Brain microvascular endothelial cell (primary cell): ENCODE measurements at regions not wholly inside any gene's neighbourhood (a gene's known extent, or its start where the extent isn't known, plus 50 kb on each side); places are given as distances from the start of the nearest gene placed in this dataset.
"Not testable (repeated sequence)": the region's sequence is repeated elsewhere in the genome, so short reads cannot be mapped to it uniquely, and the experiment has no call there.

Experiments used
- DNase-seq: peaks from one replicate; pipeline ENCODE4 v3.0.0-alpha.2; 2020
- H3K27ac ChIP-seq: fragments of 250-450 bp; sonication (Bioruptor Pico); 2 replicates; pipeline ENCODE4 v1.5.1; 2020; ENCODE audit warnings: mild to moderate bottlenecking, moderate library complexity
- H3K27me3 ChIP-seq: fragments of 250-450 bp; sonication (Bioruptor Pico); replicated peaks from 2 replicates; pipeline ENCODE4 v1.5.1; 2020; ENCODE audit warnings: mild to moderate bottlenecking
- H3K36me3 ChIP-seq: fragments of 250-450 bp; sonication (Bioruptor Pico); replicated peaks from 2 replicates; pipeline ENCODE4 v1.5.1; 2020; ENCODE audit warnings: mild to moderate bottlenecking
- H3K4me3 ChIP-seq: 2 replicates; pipeline ENCODE4 v1.5.1; 2011; ENCODE audit warnings: low read depth, mild to moderate bottlenecking, control low read depth, low read length, moderate library complexity
- in situ Hi-C: cut with HindIII; loops from 2 replicates; pipeline ENCODE4 v1.10.0; 2017; ENCODE audit warnings: low sequenced_read_pairs, low pct_ligation_motif_present
- TF ChIP-seq, protein P1 (sequence below): IDR thresholded peaks from 2 replicates; pipeline ENCODE4 v1.5.1; 2011; ENCODE audit warnings: low read depth, mild to moderate bottlenecking, moderate library complexity, low read length, control low read depth, inconsistent platforms; ENCODE audit errors: missing control alignments

DNA sequence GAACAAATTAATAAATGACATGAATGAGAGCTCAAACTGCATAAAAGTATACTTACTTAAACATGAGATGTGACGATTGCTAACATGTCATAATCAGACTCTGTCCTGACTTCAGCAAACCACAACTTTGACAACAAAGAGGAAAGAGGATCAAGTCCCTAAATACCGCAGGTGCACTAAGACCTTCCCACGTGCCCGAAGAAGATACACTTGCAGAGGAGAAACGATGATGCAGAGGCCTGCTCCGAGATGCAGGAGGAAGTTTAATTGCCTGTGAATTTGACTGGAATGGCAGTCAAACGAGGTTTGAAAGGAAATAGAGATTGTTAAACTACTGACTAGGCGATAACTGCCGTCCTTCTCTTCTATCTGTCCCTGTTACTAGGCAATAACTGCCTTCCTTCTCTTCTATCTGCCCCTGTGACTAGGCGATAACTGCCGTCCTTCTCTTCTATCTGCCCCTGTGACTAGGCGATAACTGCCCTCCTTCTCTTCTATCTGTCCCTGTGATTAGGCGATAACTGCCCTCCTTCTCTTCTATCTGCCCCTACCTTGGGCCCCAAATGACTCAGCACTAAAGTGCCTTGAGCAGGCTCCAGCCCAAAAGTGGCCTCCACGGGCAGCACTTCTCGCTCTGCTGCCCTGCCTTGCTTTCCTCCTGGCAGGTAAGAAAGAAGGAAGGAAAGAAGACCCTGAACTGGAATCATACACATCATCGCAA, 2226.0 kb upstream of the DEFB115 start:
- H3K4me3 ChIP-seq, DNase-seq, in situ Hi-C loops, H3K27ac ChIP-seq, H3K27me3 ChIP-seq, H3K36me3 ChIP-seq: not testable (repeated sequence)

DNA sequence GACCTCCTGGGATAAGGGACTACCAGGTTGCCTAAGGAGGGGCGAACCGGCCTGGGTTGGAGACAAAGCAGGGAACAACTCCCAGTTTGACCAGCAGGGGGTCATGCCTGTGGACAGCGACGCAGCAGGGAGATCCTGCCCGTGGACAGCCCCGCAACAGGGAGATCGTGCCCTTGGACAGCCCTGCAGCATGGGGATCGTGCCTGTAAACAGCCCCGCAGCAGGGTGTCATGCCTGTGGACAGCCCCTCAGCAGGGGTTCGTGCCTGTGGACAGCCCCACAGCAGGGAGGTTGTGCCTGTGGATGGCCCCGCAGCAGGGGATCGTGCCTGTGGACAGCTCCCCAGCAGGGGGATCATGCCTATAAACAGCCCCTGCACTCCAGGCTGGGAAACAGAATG, 2213.2 kb upstream of the DEFB115 start:
- in situ Hi-C loops, H3K4me3 ChIP-seq, H3K27ac ChIP-seq, H3K36me3 ChIP-seq, H3K27me3 ChIP-seq, DNase-seq: not testable (repeated sequence)

DNA sequence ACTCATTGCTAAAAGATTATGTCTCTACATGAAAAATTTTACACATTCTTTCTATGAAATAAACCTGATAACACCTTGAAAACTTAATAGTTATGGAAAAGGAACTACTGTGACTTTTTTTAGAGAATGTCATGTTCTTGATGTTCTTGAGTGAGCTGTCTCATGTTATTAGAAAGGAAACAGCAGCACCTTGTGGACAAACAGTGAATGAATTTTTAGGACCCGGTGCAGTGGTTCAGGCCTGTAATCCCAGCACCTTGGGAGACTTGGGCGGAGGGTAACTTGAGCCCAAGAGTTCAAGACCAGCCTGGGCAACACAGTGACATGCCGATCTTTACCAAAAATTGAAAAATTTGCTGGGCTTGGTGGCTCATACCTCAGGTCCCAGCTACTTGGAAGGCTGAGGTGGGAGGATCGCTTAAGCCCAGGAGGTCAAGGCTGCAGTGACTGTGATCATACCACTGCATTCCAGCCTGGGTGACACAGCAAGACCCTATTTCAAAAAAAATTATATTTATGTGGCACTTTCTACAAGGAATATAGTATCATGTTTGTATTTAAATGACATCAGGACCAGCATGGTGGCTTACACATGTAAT, 2207.4 kb upstream of the DEFB115 start:
- H3K36me3 ChIP-seq, H3K4me3 ChIP-seq, H3K27ac ChIP-seq, in situ Hi-C loops, H3K27me3 ChIP-seq: not testable (repeated sequence)
- TF ChIP-seq, protein P1, sequence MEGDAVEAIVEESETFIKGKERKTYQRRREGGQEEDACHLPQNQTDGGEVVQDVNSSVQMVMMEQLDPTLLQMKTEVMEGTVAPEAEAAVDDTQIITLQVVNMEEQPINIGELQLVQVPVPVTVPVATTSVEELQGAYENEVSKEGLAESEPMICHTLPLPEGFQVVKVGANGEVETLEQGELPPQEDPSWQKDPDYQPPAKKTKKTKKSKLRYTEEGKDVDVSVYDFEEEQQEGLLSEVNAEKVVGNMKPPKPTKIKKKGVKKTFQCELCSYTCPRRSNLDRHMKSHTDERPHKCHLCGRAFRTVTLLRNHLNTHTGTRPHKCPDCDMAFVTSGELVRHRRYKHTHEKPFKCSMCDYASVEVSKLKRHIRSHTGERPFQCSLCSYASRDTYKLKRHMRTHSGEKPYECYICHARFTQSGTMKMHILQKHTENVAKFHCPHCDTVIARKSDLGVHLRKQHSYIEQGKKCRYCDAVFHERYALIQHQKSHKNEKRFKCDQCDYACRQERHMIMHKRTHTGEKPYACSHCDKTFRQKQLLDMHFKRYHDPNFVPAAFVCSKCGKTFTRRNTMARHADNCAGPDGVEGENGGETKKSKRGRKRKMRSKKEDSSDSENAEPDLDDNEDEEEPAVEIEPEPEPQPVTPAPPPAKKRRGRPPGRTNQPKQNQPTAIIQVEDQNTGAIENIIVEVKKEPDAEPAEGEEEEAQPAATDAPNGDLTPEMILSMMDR, result peak; percentile 2
- DNase-seq, result peak; percentile 7

DNA sequence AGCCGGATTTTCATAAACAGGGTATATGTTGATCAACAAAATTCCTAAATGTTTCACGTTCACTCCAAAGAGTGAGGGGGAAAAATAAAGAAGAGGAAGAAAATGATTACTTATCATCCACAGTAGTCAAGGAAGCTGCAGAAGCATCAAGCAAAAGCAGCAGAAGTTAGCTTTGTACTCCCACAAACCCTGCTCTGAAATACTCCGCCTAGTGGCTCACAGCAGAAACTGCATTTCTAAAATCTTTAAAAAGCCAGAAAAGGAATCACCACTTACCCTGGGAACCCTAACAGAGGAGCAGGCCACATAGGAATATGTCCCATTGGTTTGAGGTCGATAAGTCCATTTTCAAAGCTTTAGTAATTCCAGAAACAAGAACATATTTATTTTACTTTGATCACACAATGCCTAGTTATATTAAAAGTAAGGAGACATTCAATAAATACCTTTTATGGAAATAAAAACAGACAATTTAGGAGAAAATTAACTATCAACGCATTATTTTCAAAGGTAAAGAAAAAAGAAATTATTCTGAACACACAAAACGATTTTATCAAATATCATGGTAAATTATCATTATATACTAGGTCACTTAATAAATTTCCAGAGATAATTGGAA, 2199.5 kb upstream of the DEFB115 start:
- TF ChIP-seq, protein P1, result peak; percentile 54
- H3K36me3 ChIP-seq, DNase-seq, H3K4me3 ChIP-seq, H3K27ac ChIP-seq, H3K27me3 ChIP-seq, in situ Hi-C loops: not testable (repeated sequence)

DNA sequence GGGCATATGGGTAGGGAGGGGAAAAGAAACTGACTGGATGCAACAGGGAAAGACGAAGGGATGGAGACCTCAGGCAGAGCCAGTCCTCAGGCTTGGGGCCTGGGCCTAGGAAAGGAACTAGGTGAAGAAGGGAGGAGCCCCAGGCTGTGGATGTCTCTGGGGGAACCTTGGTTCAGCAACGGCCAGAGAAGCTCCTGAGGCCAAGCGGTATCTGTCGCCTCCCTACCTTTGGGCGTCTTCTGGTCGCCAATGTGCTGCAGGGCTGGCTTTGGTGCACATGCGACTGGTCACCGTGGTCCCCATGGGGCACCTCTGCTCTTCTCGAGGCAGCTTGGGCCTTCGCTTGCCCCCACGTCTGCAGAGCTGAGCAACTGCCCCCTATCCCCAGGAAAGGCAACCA, 2195.0 kb upstream of the DEFB115 start:
- DNase-seq, H3K27me3 ChIP-seq, H3K4me3 ChIP-seq, in situ Hi-C loops, H3K27ac ChIP-seq, H3K36me3 ChIP-seq: not testable (repeated sequence)

DNA sequence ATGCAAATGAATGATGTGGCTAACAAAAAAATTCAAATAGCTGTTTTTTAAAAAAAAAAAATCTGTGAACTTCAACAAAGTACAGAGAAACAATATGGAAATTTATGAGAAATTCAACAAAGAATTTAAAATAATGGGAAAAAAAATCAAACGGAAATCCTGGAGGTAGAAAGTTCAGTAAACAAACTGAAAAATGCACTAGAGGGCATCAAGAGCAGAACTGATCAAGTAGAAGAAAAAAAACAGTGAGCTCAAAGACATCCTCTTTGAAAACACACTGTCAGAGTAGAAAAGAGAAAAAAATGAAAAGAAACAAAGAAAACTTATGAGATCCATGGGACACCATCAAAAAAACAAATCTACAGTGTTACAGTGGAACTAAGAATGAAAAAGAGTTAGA, 2191.1 kb upstream of the DEFB115 start:
- H3K36me3 ChIP-seq, H3K27me3 ChIP-seq, in situ Hi-C loops, H3K4me3 ChIP-seq, DNase-seq, H3K27ac ChIP-seq: not testable (repeated sequence)

DNA sequence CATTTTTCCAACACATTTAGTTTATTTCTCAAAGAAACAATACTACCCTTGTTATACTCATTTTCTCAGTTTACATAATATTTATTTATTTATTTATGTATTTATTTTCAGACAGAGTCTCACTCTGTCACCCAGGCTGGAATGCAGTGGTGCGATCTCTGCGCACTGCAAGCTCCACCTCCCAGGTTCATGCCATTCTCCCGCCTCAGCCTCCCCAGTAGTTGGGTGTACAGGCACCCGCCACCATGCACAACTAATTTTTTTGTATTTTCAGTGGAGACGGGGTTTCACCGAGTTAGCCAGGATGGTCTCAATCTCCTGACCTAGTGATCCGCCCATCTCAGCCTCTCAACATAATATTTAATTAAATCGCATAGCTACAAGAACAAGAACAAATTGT, 2183.8 kb upstream of the DEFB115 start:
- H3K27ac ChIP-seq, DNase-seq, in situ Hi-C loops, H3K27me3 ChIP-seq, H3K4me3 ChIP-seq, H3K36me3 ChIP-seq: not testable (repeated sequence)

DNA sequence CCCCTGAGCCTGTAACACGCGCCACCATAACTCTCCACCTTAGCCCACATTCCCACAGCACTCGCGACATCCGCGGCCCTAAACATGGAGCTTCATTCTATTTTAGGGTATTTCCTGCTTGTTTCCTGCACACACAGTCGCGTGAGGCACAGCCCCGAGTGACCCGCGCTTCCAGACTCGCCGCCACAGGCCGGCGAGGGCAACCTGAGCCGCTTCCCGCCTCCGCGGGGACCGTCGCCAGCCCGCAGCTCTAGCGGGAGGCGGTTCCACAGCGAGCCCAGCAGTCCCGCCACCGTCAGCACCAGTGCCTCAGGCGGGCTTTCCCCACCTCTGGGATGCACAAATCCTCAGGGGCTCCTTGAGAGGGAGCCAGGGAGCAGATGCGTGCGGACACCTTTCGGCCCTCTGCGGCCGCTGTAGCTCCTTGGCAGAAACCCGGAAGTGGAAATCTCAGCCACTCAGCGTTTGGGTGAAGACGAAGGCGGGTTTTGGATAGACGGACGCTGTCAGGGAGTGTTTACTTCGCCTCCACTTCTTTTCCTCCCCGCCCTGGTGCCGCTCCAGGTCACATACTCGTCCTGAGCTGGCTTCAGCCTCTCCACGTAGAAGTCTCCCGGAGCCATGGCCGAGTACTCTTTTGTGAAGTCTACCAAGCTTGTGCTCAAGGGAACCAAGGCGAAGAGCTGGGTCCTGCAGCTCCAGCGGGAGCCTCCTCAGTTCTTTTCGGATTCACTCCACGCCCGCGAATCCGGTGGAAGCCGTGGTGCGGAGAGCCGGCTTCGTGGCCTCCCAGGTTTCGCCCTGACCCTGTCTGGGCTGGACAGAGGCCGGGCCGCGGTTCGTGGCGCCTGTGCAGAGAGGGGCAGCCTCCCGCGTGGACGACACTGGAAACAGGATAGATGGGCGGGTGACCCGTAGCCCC, 2177.4 kb upstream of the DEFB115 start:
- Histone ChIP-seq H3K27me3 (no peaks in the 10 kb centered on the region), H3K27ac (no peak overlapping the region), H3K4me3 (peak overlapping the region; percentile 15), H3K36me3 (no peaks in the 10 kb centered on the region)
- in situ Hi-C loops, result no loop called here
- TF ChIP-seq, protein P1, result no peak
- no peak for DNase-seq

DNA sequence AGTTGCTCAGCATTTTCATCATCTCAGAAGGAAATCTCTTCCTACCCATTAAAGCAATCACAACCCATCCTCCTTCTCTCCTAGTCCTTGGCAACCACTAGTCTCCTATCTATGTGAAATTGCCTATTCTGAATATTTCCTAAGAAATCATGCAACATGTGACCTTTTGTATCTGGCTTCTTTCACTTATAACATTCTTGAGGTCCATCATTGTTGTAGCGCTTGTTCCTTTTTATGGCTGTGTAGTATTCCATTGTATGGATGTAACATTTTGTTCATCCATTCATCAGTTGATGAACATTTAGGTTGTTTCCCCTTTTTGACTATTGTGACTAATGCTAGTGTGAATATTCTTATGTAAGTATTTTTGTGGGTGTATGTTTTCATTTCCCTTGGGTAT, 2175.8 kb upstream of the DEFB115 start:
- H3K27me3 ChIP-seq, H3K4me3 ChIP-seq, DNase-seq, in situ Hi-C loops, H3K27ac ChIP-seq, H3K36me3 ChIP-seq: not testable (repeated sequence)
